Liver (tissue), 7 donors: ENCODE measurements at regions not wholly inside any gene's neighbourhood (a gene's known extent, or its start where the extent isn't known, plus 50 kb on each side); places are given as distances from the start of the nearest gene placed in this dataset.

ENCODE experiments used
- DNase-seq: peaks from one replicate; pipeline ENCODE4 v3.0.0-alpha.2; 2017; ENCODE audit warnings: low spot score
- H3K27ac ChIP-seq, 2 donors: one replicate each; pipeline ENCODE4 v1.7.0; 2013; ENCODE audit warnings: inconsistent platforms in 2 of 2, low read length in 2 of 2, control low read depth in 1 of 2, low read depth in 1 of 2, mild to moderate bottlenecking in 1 of 2
- H3K27me3 ChIP-seq, 4 donors: one replicate each; pipeline versions ENCODE4 v1.6.1 to v1.7.0; 2013; ENCODE audit warnings: low read length in 3 of 4, inconsistent platforms in 1 of 4, mild to moderate bottlenecking in 1 of 4, moderate library complexity in 1 of 4; ENCODE audit not compliant: control insufficient read depth in 4 of 4, insufficient read depth in 4 of 4
- H3K36me3 ChIP-seq, 4 donors: one replicate each; pipeline versions ENCODE4 v1.6.1 to v1.7.0; 2013; ENCODE audit warnings: low read length in 3 of 4, mild to moderate bottlenecking in 3 of 4, low read depth in 1 of 4, moderate library complexity in 1 of 4; ENCODE audit not compliant: control insufficient read depth in 4 of 4, insufficient read depth in 3 of 4
- H3K4me1 ChIP-seq, 4 donors: one replicate each; pipeline versions ENCODE4 v1.6.1 to v1.7.0; 2013; ENCODE audit warnings: low read length in 3 of 4, mild to moderate bottlenecking in 3 of 4, moderate library complexity in 1 of 4; ENCODE audit not compliant: control insufficient read depth in 4 of 4, insufficient read depth in 4 of 4
- H3K4me3 ChIP-seq, 3 donors: one replicate each; pipeline versions ENCODE4 v1.6.1 to v1.7.0; 2013; ENCODE audit warnings: low read length in 3 of 3, control low read depth in 1 of 3, low read depth in 1 of 3, mild to moderate bottlenecking in 1 of 3
- H3K9ac ChIP-seq, 2 donors: one replicate each; pipeline ENCODE4 v1.7.0; 2013; ENCODE audit warnings: low read length in 2 of 2, mild to moderate bottlenecking in 2 of 2, moderate library complexity in 2 of 2, control low read depth in 1 of 2, low read depth in 1 of 2
- H3K9me3 ChIP-seq, 4 donors: one replicate each; pipeline versions ENCODE4 v1.6.1 to v1.7.0; 2013; ENCODE audit warnings: low read length in 3 of 4; ENCODE audit not compliant: control insufficient read depth in 4 of 4
- ATF3 ChIP-seq: IDR thresholded peaks from 2 replicates; pipeline ENCODE4 v1.6.1; 2016; ENCODE audit warnings: antibody characterized with exemption
- EGR1 ChIP-seq, 2 donors: IDR thresholded peaks; 2 replicates each; pipeline ENCODE4 v1.6.1; 2016 to 2018; ENCODE audit warnings: antibody characterized with exemption in 2 of 2, low read depth in 2 of 2
- FOXA1 ChIP-seq: IDR thresholded peaks from 2 replicates; pipeline ENCODE4 v1.6.1; 2016; ENCODE audit warnings: antibody characterized with exemption
- GABPA ChIP-seq, 2 donors: IDR thresholded peaks in 1 of 2; conservative IDR thresholded peaks in 1 of 2; 2 replicates each; pipeline ENCODE4 v1.6.1; 2016; ENCODE audit warnings: antibody characterized with exemption in 2 of 2, mild to moderate bottlenecking in 1 of 2, moderate library complexity in 1 of 2
- HNF4A ChIP-seq, 2 donors: conservative IDR thresholded peaks; 2 replicates each; pipeline ENCODE4 v1.6.1; 2016; ENCODE audit warnings: antibody characterized with exemption in 2 of 2, mild to moderate bottlenecking in 2 of 2
- MAX ChIP-seq: IDR thresholded peaks from 2 replicates; pipeline ENCODE4 v1.6.1; 2016; ENCODE audit warnings: antibody characterized with exemption
- REST ChIP-seq: IDR thresholded peaks from 2 replicates; pipeline ENCODE4 v1.6.1; 2016; ENCODE audit warnings: antibody characterized with exemption, mild to moderate bottlenecking
- TAF1 ChIP-seq: conservative IDR thresholded peaks from 2 replicates; pipeline ENCODE4 v1.6.1; 2016; ENCODE audit warnings: antibody characterized with exemption, mild to moderate bottlenecking
- WGBS: extraction: QIAGEN DNeasy Blood & Tissue Kit; methylation state at CpG from one replicate; pipeline ENCODE4 v1.1.7; 2013; 5-methylcytosine and 5-hydroxymethylcytosine counted together
- donor health status: healthy.
- donor health status: healthy.
- donor health status: healthy.
- donor health status: healthy.

- TF ChIP-seq GABPA (IDR thresholded peaks at IDR 0.05 in 1 of 2, conservative IDR thresholded peaks at IDR 0.05 in 1 of 2) (no peak), FOXA1 (no peak), REST (no peak), EGR1 (IDR thresholded peaks at IDR 0.05; ENCODE audit: low read depth in 2 of 2) (no peak), MAX (no peak)
- H3K4me1 ChIP-seq = no peaks in the 10 kb centered on the region
- 93% methylated on average over 21 of the region's 21 CpGs for WGBS
- no peaks in the 10 kb centered on the region for H3K36me3 ChIP-seq
- no peak overlapping the region for H3K9ac ChIP-seq
- no peak for DNase-seq
- no peak overlapping the region for H3K27ac ChIP-seq
- H3K9me3 ChIP-seq = peaks cover 0 to 6% (median 0%) of the 10 kb centered on the region in 4 donors
- H3K4me3 ChIP-seq = no peak overlapping the region
- no peaks in the 10 kb centered on the region for H3K27me3 ChIP-seq
Observed at GRCh38 chr6:21423106-21423854, 170.3 kb upstream of the SOX4 start.

GRCh38 chr6:21426841-21427490, 166.6 kb upstream of the SOX4 start:
- Histone ChIP-seq H3K27ac (no peak overlapping the region), H3K9me3 (peaks cover 0 to 6% (median 0%) of the 10 kb centered on the region in 4 donors), H3K36me3 (no peaks in the 10 kb centered on the region), H3K27me3 (no peaks in the 10 kb centered on the region), H3K4me1 (no peaks in the 10 kb centered on the region), H3K9ac (no peak overlapping the region), H3K4me3 (no peak overlapping the region)
- no peak for DNase-seq
- WGBS = 81% methylated on average over 8 of the region's 8 CpGs
- TF ChIP-seq TAF1 = no peak
- TF ChIP-seq REST = no peak
- no peak for TF ChIP-seq ATF3
- TF ChIP-seq EGR1 (IDR thresholded peaks at IDR 0.05; ENCODE audit: low read depth in 2 of 2) = no peak
- no peak for TF ChIP-seq HNF4A (conservative IDR thresholded peaks at IDR 0.05)
